HepG2 (cell line): ENCODE measurements at regions not wholly inside any gene's neighbourhood (a gene's known extent, or its start where the extent isn't known, plus 50 kb on each side); places are given as distances from the start of the nearest gene placed in this dataset.

Experiments used
- ATAC-seq: fragments of 200-7000 bp; cut with Tn5 transposase; 3 replicates; pipeline ENCODE4 v1.9.1; 2020; ENCODE audit warnings: mild to moderate bottlenecking, moderate library complexity
- BruUV-seq: library from RNA; stranded (reverse); fragments of 400-500 nt; replicated peaks from 2 replicates; lab custom pipeline; 2021; lab: Mats Ljungman, UMichigan
- CTCF ChIA-PET: fragments of 300-600 bp; formaldehyde crosslinking; extraction: SDS; loops from one replicate; lab custom pipeline; 2021; ENCODE audit warnings: low total read pairs, inconsistent platforms, low intra/inter-chr PET ratio; lab: Yijun Ruan, JAX
- POLR2A ChIA-PET: fragments of 350-600 bp; sonication (Branson Sonifier 250); formaldehyde crosslinking; loops from one replicate; lab custom pipeline; 2020; ENCODE audit warnings: antibody characterized with exemption, inconsistent platforms; lab: Yijun Ruan, JAX
- DNase-seq: peaks from one replicate; pipeline ENCODE4 v3.0.0-alpha.2; 2015; ENCODE audit warnings: low spot score
- FAIRE-seq: peaks from 3 replicates; lab custom pipeline; 2011; peaks lifted over from hg19 to GRCh38; lab: Jason Lieb, UNC
- H2AFZ ChIP-seq: one replicate; pipeline ENCODE4 v1.6.1; 2011; ENCODE audit warnings: low read length, inconsistent platforms
- H3K27ac ChIP-seq: fragments of 300-600 bp; 3 replicates; pipeline ENCODE4 v1.8.0; 2011; ENCODE audit warnings: mixed run types, mild to moderate bottlenecking, mixed read lengths, low read length, inconsistent platforms; ENCODE audit not compliant: insufficient read depth; ENCODE audit errors: extremely low read length
- H3K27me3 ChIP-seq, 2 experiments: fragments of 200-600 bp in 1 of 2; 2 replicates in 1 of 2; 3 replicates in 1 of 2; pipeline versions ENCODE4 v1.6.0 to v1.8.0; 2011; ENCODE audit warnings: low read length in 2 of 2, mild to moderate bottlenecking in 2 of 2, moderate library complexity in 2 of 2, inconsistent platforms in 1 of 2; ENCODE audit not compliant: insufficient read depth in 2 of 2, control insufficient read depth in 1 of 2
- H3K36me3 ChIP-seq, 2 experiments: fragments of 200-600 bp in 1 of 2; replicated peaks in 1 of 2; 2 replicates in 1 of 2; 3 replicates in 1 of 2; pipeline versions ENCODE4 v1.5.1 to v1.8.0; 2011; ENCODE audit warnings: low read length in 2 of 2, inconsistent platforms in 1 of 2; ENCODE audit not compliant: insufficient read depth in 2 of 2, control insufficient read depth in 1 of 2
- H3K4me1 ChIP-seq: 2 replicates; pipeline ENCODE4 v1.5.1; 2012; ENCODE audit warnings: low read length, inconsistent platforms; ENCODE audit not compliant: insufficient read depth
- H3K4me2 ChIP-seq: 2 replicates; pipeline ENCODE4 v1.6.0; 2011; ENCODE audit warnings: low read depth, low read length, inconsistent platforms
- H3K4me3 ChIP-seq, 3 experiments: fragments of 200-600 bp in 1 of 3; sonication (generic), shearing (Covaris generic) in 1 of 3; replicated peaks in 1 of 3; 2 replicates each; pipeline ENCODE4 v1.5.1; 2011 to 2016; ENCODE audit warnings: low read length in 3 of 3, inconsistent platforms in 2 of 3, low read depth in 2 of 3, mild to moderate bottlenecking in 2 of 3, control low read depth in 1 of 3, mixed read lengths in 1 of 3; ENCODE audit not compliant: insufficient read depth in 1 of 3
- H3K79me2 ChIP-seq: one replicate; pipeline ENCODE4 v1.6.1; 2011; ENCODE audit warnings: low read length, inconsistent platforms; ENCODE audit not compliant: insufficient read depth
- H3K9ac ChIP-seq: 2 replicates; pipeline ENCODE4 v1.6.0; 2011; ENCODE audit warnings: mild to moderate bottlenecking, low read depth, low read length, inconsistent platforms; ENCODE audit not compliant: insufficient read depth
- H3K9me3 ChIP-seq: 2 replicates; pipeline ENCODE4 v1.5.1; 2012; ENCODE audit warnings: mild to moderate bottlenecking, low read length
- H4K20me1 ChIP-seq: 2 replicates; pipeline ENCODE4 v1.6.0; 2011; ENCODE audit warnings: inconsistent platforms, mild to moderate bottlenecking, low read length, moderate library complexity; ENCODE audit not compliant: insufficient read depth
- ARNT2 ChIP-seq: sonication (generic); formaldehyde crosslinking; IDR thresholded peaks from 2 replicates; pipeline ENCODE4 v1.8.0; 2022; ENCODE audit warnings: mild to moderate bottlenecking, low read depth, missing genetic modification reagents, moderate library complexity
- DNMT1 ChIP-seq: sonication (generic); formaldehyde crosslinking; IDR thresholded peaks from 2 replicates; pipeline ENCODE4 v1.5.1; 2020; ENCODE audit warnings: mild to moderate bottlenecking, missing genetic modification reagents
- MEIS2 ChIP-seq: sonication (generic); formaldehyde crosslinking; IDR thresholded peaks from 2 replicates; pipeline ENCODE4 v1.9.0; 2021; ENCODE audit warnings: mild to moderate bottlenecking, missing genetic modification reagents
- NBN ChIP-seq: fragments of 450-650 bp; conservative IDR thresholded peaks from 2 replicates; pipeline ENCODE4 v1.6.1; 2017
- NR2F2 ChIP-seq: IDR thresholded peaks from 2 replicates; pipeline ENCODE4 v1.6.1; 2012; ENCODE audit warnings: low read depth, inconsistent platforms, borderline replicate concordance
- SALL1 ChIP-seq: sonication (generic); formaldehyde crosslinking; IDR thresholded peaks from 2 replicates; pipeline ENCODE4 v1.8.0; 2022; ENCODE audit warnings: mild to moderate bottlenecking, missing genetic modification reagents
- SATB2 ChIP-seq: sonication (generic); formaldehyde crosslinking; IDR thresholded peaks from 2 replicates; pipeline ENCODE4 v1.5.0; 2020; ENCODE audit warnings: missing genetic modification reagents
- STAG1 ChIP-seq: sonication (generic); formaldehyde crosslinking; IDR thresholded peaks from 2 replicates; pipeline ENCODE4 v1.4.0; 2020; ENCODE audit warnings: missing genetic modification reagents
- ZC3H13 ChIP-seq: sonication (generic); formaldehyde crosslinking; IDR thresholded peaks from 2 replicates; pipeline ENCODE4 v1.8.1; 2023; ENCODE audit warnings: mild to moderate bottlenecking, missing genetic modification reagents, moderate library complexity
- ZNF10 ChIP-seq: sonication (generic); formaldehyde crosslinking; IDR thresholded peaks from 2 replicates; pipeline ENCODE4 v1.4.0; 2020; ENCODE audit warnings: mild to moderate bottlenecking, low read depth, missing genetic modification reagents, borderline replicate concordance
- ZNF124 ChIP-seq: sonication (generic); formaldehyde crosslinking; IDR thresholded peaks from 2 replicates; pipeline ENCODE4 v1.4.0; 2020; ENCODE audit warnings: missing genetic modification reagents
- ZNF3 ChIP-seq: IDR thresholded peaks from 2 replicates; pipeline ENCODE4 v1.7.0; 2017; ENCODE audit warnings: inconsistent platforms
- ZNF644 ChIP-seq: IDR thresholded peaks from 2 replicates; pipeline ENCODE4 v1.6.1; 2016; ENCODE audit warnings: low read depth
- ZNF652 ChIP-seq: IDR thresholded peaks from 2 replicates; pipeline ENCODE4 v1.6.1; 2016; ENCODE audit warnings: low read depth, borderline replicate concordance
- WGBS: methylation state at CpG from one replicate; pipeline ENCODE4 v1.1.6; 2017; ENCODE audit warnings: low lambda C conversion rate; 5-methylcytosine and 5-hydroxymethylcytosine counted together
- in situ Hi-C: cut with HindIII; loops from 2 replicates; pipeline ENCODE4 v1.10.0; 2017; ENCODE audit warnings: low pct_unique_long_range_greater_than_20kb; ENCODE audit not compliant: extremely low pct_ligation_motif_present
- intact Hi-C: fragments of 100-400 bp; cut with micrococcal nuclease; formaldehyde crosslinking; loops from one replicate; pipeline ENCODE4 v1.10.0; 2022; ENCODE audit not compliant: unreplicated experiment
- TF ChIP-seq, protein P1 (sequence below): sonication (generic); formaldehyde crosslinking; IDR thresholded peaks from 2 replicates; pipeline ENCODE4 v1.4.0; 2020; ENCODE audit warnings: missing genetic modification reagents
- TF ChIP-seq, protein P2 (sequence below): IDR thresholded peaks from 2 replicates; pipeline ENCODE4 v1.6.1; 2018; ENCODE audit warnings: missing genetic modification reagents
- TF ChIP-seq, protein P3 (sequence below): IDR thresholded peaks from 2 replicates; pipeline ENCODE4 v1.6.1; 2016; ENCODE audit warnings: mild to moderate bottlenecking, missing biosample characterization, missing genetic modification reagents
- TF ChIP-seq, protein P4 (sequence below): sonication (generic); formaldehyde crosslinking; conservative IDR thresholded peaks from 2 replicates; pipeline ENCODE4 v1.8.0; 2022; ENCODE audit warnings: low read depth, missing genetic modification reagents
- TF ChIP-seq, protein P5 (sequence below): sonication (generic); formaldehyde crosslinking; IDR thresholded peaks from 2 replicates; pipeline ENCODE4 v1.5.1; 2020; ENCODE audit warnings: missing genetic modification reagents, mild to moderate bottlenecking, borderline replicate concordance

DNA sequence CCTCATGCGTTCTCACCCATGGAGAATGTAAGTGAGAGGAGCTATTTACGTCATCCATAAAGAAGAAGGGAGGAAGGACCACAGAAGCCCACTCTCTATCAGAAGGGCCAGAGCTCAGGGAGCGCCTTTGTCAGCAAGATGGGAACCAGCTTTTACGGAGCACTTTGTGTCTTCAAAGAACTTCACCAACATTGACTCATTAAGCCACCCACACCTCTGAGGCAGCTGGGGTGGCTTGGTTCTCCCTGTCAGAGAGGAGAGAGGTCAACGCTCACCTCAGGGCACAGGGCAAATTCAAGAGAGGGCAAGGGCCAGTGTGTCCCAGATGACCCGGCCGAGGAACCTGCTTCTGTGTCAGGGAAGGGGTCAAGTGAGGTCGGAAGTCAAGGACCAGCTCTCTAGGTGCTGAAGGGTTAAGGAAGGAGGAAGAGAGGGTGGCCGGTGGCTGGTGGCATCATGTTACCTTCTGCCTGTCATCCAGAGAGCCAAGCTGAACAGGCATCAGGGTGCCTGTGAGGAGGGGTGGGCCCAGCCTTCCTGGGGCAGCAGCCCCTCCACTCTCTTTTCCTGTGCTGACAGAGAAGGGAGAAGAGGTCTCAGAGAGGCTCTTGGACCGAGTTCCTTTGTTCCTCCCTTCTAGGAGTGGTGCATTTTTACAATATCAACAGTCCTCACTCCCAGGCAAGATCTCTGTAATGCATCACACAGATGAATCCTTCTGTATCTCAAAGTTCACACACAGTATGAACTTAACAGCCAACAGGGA is 109.0 kb downstream of the ETS2 start:
- peak overlapping the region; percentile 50 for H3K4me2 ChIP-seq
- ChIA-PET CTCF (no interaction called here), POLR2A (interaction anchor here (0.8 to 2.0 kb wide), 4 partner anchors 44 to 106 kb away, joined by 3 to 10 read pairs (median 3); no protein-coding TSS in a partner anchor)
- no peaks in the 10 kb centered on the region for H3K9me3 ChIP-seq
- peak overlapping the region in 1 of 3 experiments; percentile 11; a peak in 1 of 6 replicates for H3K4me3 ChIP-seq
- peak overlapping the region; percentile 48 for H3K27ac ChIP-seq
- peak overlapping the region; percentile 41 for H3K9ac ChIP-seq
- ATAC-seq: peak; percentile 13; the same call in 2 of the 3 replicates
- peaks cover 85% of the 10 kb centered on the region for H3K4me1 ChIP-seq
- FAIRE-seq: no peak
- DNase-seq: peak; percentile 25
- no TSS peak for BruUV-seq
- in situ Hi-C loops (no loop called here), intact Hi-C loops (loop anchor here (5.0 kb wide), 3 partner anchors 53 to 118 kb away; no protein-coding TSS in a partner anchor)
- no peaks in the 10 kb centered on the region; a peak in 1 of 5 replicates for H3K27me3 ChIP-seq
- no peaks in the 10 kb centered on the region for H4K20me1 ChIP-seq
- no peaks in the 10 kb centered on the region for H3K79me2 ChIP-seq
- 33% methylated on average over 9 of the region's 10 CpGs for WGBS
- H3K36me3 ChIP-seq: no peaks in the 10 kb centered on the region
- no peak overlapping the region for H2AFZ ChIP-seq
- TF ChIP-seq SATB2 (CRISPR knock-in tag): no peak
- TF ChIP-seq, protein P1, sequence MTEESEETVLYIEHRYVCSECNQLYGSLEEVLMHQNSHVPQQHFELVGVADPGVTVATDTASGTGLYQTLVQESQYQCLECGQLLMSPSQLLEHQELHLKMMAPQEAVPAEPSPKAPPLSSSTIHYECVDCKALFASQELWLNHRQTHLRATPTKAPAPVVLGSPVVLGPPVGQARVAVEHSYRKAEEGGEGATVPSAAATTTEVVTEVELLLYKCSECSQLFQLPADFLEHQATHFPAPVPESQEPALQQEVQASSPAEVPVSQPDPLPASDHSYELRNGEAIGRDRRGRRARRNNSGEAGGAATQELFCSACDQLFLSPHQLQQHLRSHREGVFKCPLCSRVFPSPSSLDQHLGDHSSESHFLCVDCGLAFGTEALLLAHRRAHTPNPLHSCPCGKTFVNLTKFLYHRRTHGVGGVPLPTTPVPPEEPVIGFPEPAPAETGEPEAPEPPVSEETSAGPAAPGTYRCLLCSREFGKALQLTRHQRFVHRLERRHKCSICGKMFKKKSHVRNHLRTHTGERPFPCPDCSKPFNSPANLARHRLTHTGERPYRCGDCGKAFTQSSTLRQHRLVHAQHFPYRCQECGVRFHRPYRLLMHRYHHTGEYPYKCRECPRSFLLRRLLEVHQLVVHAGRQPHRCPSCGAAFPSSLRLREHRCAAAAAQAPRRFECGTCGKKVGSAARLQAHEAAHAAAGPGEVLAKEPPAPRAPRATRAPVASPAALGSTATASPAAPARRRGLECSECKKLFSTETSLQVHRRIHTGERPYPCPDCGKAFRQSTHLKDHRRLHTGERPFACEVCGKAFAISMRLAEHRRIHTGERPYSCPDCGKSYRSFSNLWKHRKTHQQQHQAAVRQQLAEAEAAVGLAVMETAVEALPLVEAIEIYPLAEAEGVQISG (CRISPR knock-in tag): no peak
- TF ChIP-seq NR2F2: peak; percentile 67; the same call in 1 of the 2 replicates
- TF ChIP-seq ZNF644: no peak
- TF ChIP-seq STAG1: no peak
- TF ChIP-seq, protein P2, sequence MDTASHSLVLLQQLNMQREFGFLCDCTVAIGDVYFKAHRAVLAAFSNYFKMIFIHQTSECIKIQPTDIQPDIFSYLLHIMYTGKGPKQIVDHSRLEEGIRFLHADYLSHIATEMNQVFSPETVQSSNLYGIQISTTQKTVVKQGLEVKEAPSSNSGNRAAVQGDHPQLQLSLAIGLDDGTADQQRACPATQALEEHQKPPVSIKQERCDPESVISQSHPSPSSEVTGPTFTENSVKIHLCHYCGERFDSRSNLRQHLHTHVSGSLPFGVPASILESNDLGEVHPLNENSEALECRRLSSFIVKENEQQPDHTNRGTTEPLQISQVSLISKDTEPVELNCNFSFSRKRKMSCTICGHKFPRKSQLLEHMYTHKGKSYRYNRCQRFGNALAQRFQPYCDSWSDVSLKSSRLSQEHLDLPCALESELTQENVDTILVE (CRISPR knock-in tag): no peak
- TF ChIP-seq, protein P3, sequence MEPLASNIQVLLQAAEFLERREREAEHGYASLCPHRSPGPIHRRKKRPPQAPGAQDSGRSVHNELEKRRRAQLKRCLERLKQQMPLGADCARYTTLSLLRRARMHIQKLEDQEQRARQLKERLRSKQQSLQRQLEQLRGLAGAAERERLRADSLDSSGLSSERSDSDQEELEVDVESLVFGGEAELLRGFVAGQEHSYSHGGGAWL: no peak
- no peak for TF ChIP-seq ZNF10 (CRISPR knock-in tag)
- TF ChIP-seq, protein P4, sequence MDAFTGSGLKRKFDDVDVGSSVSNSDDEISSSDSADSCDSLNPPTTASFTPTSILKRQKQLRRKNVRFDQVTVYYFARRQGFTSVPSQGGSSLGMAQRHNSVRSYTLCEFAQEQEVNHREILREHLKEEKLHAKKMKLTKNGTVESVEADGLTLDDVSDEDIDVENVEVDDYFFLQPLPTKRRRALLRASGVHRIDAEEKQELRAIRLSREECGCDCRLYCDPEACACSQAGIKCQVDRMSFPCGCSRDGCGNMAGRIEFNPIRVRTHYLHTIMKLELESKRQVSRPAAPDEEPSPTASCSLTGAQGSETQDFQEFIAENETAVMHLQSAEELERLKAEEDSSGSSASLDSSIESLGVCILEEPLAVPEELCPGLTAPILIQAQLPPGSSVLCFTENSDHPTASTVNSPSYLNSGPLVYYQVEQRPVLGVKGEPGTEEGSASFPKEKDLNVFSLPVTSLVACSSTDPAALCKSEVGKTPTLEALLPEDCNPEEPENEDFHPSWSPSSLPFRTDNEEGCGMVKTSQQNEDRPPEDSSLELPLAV (CRISPR knock-in tag): no peak
- TF ChIP-seq ARNT2: no peak
- TF ChIP-seq NBN: no peak
- TF ChIP-seq ZC3H13 (CRISPR knock-in tag): no peak
- TF ChIP-seq DNMT1 (CRISPR knock-in tag): no peak
- TF ChIP-seq, protein P5, sequence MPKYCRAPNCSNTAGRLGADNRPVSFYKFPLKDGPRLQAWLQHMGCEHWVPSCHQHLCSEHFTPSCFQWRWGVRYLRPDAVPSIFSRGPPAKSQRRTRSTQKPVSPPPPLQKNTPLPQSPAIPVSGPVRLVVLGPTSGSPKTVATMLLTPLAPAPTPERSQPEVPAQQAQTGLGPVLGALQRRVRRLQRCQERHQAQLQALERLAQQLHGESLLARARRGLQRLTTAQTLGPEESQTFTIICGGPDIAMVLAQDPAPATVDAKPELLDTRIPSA (CRISPR knock-in tag): no peak
- peak; percentile 10; the same call in 1 of the 2 replicates for TF ChIP-seq SALL1 (CRISPR knock-in tag)
- no peak for TF ChIP-seq ZNF124 (CRISPR knock-in tag)
- no peak for TF ChIP-seq ZNF3 (CRISPR knock-in tag)
- TF ChIP-seq ZNF652 (CRISPR knock-in tag): peak; percentile 90
- TF ChIP-seq MEIS2: no peak
